PC-3 (cell line): ENCODE measurements at regions not wholly inside any gene's neighbourhood (a gene's known extent, or its start where the extent isn't known, plus 50 kb on each side); places are given as distances from the start of the nearest gene placed in this dataset.

Experiments
- ATAC-seq: fragments of 200-7000 bp; cut with Tn5 transposase; 2 replicates; pipeline ENCODE4 v1.9.1; 2020; ENCODE audit warnings: mild to moderate bottlenecking, moderate library complexity
- BruUV-seq: library from RNA; stranded (reverse); fragments of 400-500 nt; replicated peaks from 2 replicates; lab custom pipeline; 2021; lab: Mats Ljungman, UMichigan
- CTCF ChIA-PET: fragments of 300-600 bp; sonication (Branson Sonifier 250); formaldehyde crosslinking; loops from one replicate; lab custom pipeline; 2022; ENCODE audit warnings: antibody characterized with exemption; lab: Charles Lee
- POLR2A ChIA-PET: fragments of 300-600 bp; sonication (Branson Sonifier 250); formaldehyde crosslinking; loops from one replicate; lab custom pipeline; 2022; ENCODE audit warnings: antibody characterized with exemption; ENCODE audit not compliant: unreplicated experiment; lab: Charles Lee
- DNase-seq: peaks from one replicate; pipeline ENCODE4 v3.0.0-alpha.2; 2015
- H2AFZ ChIP-seq: fragments of 300-600 bp; sonication (generic); 2 replicates; pipeline ENCODE4 v1.6.0; 2016; ENCODE audit warnings: antibody characterized with exemption, low read length
- H3F3A ChIP-seq: fragments of 300-600 bp; sonication (generic); one replicate; pipeline ENCODE4 v1.6.0; 2017; ENCODE audit warnings: antibody characterized with exemption, low read length, control low read depth, mild to moderate bottlenecking; ENCODE audit not compliant: unreplicated experiment
- H3K27ac ChIP-seq: fragments of 300-600 bp; sonication (generic); 2 replicates; pipeline ENCODE4 v1.5.1; 2016; ENCODE audit warnings: mild to moderate bottlenecking, low read length
- H3K27me3 ChIP-seq: fragments of 300-600 bp; sonication (generic); 2 replicates; pipeline ENCODE4 v1.6.1; 2016; ENCODE audit warnings: low read length, mixed read lengths
- H3K36me3 ChIP-seq: fragments of 300-600 bp; sonication (generic); 2 replicates; pipeline ENCODE4 v1.6.1; 2016; ENCODE audit warnings: low read depth, mixed run types, low read length, mixed read lengths
- H3K4me1 ChIP-seq: fragments of 300-600 bp; sonication (generic); 2 replicates; pipeline ENCODE4 v1.5.1; 2016; ENCODE audit warnings: low read length; ENCODE audit not compliant: insufficient read depth
- H3K4me2 ChIP-seq: fragments of 300-600 bp; sonication (generic); 2 replicates; pipeline ENCODE4 v1.6.0; 2016; ENCODE audit warnings: low read length
- H3K4me3 ChIP-seq: fragments of 300-600 bp; sonication (generic); 2 replicates; pipeline ENCODE4 v1.5.1; 2016; ENCODE audit warnings: mild to moderate bottlenecking, low read length, mixed read lengths
- H3K79me2 ChIP-seq: fragments of 300-600 bp; sonication (generic); 2 replicates; pipeline ENCODE4 v1.6.1; 2017; ENCODE audit warnings: low read length, mixed read lengths
- H3K9ac ChIP-seq: fragments of 300-600 bp; sonication (generic); 2 replicates; pipeline ENCODE4 v1.6.0; 2016; ENCODE audit warnings: mild to moderate bottlenecking, low read length
- H3K9me2 ChIP-seq: fragments of 300-600 bp; sonication (generic); replicated peaks from 2 replicates; pipeline ENCODE4 v1.6.1; 2016; ENCODE audit warnings: mixed run types, low read length, mixed read lengths
- H3K9me3 ChIP-seq: fragments of 300-600 bp; sonication (generic); 2 replicates; pipeline ENCODE4 v1.6.1; 2016; ENCODE audit warnings: low read length, mixed read lengths
- H4K20me1 ChIP-seq: fragments of 300-600 bp; sonication (generic); 2 replicates; pipeline ENCODE4 v1.6.1; 2016; ENCODE audit warnings: low read length, mixed read lengths
- CTCF ChIP-seq: fragments of 300-600 bp; sonication (generic); conservative IDR thresholded peaks from 2 replicates; pipeline ENCODE4 v1.5.1; 2017; ENCODE audit warnings: antibody characterized with exemption, low read depth, mild to moderate bottlenecking, low read length
- EZH2 ChIP-seq: fragments of 300-600 bp; sonication (generic); IDR thresholded peaks from one replicate; pipeline ENCODE4 v1.6.1; 2017; ENCODE audit warnings: antibody characterized with exemption, mild to moderate bottlenecking, low read length; ENCODE audit not compliant: unreplicated experiment
- EZH2phosphoT487 ChIP-seq: fragments of 300-600 bp; sonication (generic); IDR thresholded peaks from 2 replicates; pipeline ENCODE4 v1.6.1; 2018; ENCODE audit warnings: mild to moderate bottlenecking, antibody characterized with exemption, low read length, borderline replicate concordance
- intact Hi-C: fragments of 100-400 bp; cut with micrococcal nuclease; formaldehyde crosslinking; loops from 2 replicates; pipeline ENCODE4 v1.9.0; 2023

- no peak overlapping the region for H3K27ac ChIP-seq
- DNase-seq = no peak
- H3K4me1 ChIP-seq = no peaks in the 10 kb centered on the region
- no TSS peak for BruUV-seq
- no peaks in the 10 kb centered on the region for H3F3A ChIP-seq
- no peaks in the 10 kb centered on the region for H3K36me3 ChIP-seq
- CTCF ChIA-PET = no interaction called here
- H2AFZ ChIP-seq = no peak overlapping the region
- no peak for ATAC-seq
- no peak overlapping the region for H3K4me3 ChIP-seq
- H3K79me2 ChIP-seq = no peaks in the 10 kb centered on the region
- no peaks in the 10 kb centered on the region for H3K27me3 ChIP-seq
- no peak overlapping the region for H3K4me2 ChIP-seq
- H3K9me2 ChIP-seq = no peaks in the 10 kb centered on the region
- H3K9ac ChIP-seq = no peak overlapping the region
- no peak for TF ChIP-seq EZH2
- TF ChIP-seq EZH2phosphoT487 = no peak
- no peak for TF ChIP-seq CTCF
- intact Hi-C loops = no loop called here
- no peaks in the 10 kb centered on the region for H4K20me1 ChIP-seq
- H3K9me3 ChIP-seq = no peaks in the 10 kb centered on the region
- POLR2A ChIA-PET = no interaction called here
Measured at GRCh38 chr5:8445139-8445538, 576.2 kb downstream of the MTRR start.

- Histone ChIP-seq H3K9me2 (no peaks in the 10 kb centered on the region), H3K4me1 (no peaks in the 10 kb centered on the region), H3K27me3 (no peaks in the 10 kb centered on the region), H3K4me3 (no peak overlapping the region), H3K4me2 (no peak overlapping the region), H3K9ac (no peak overlapping the region), H3K9me3 (no peaks in the 10 kb centered on the region), H3K36me3 (no peaks in the 10 kb centered on the region), H4K20me1 (no peaks in the 10 kb centered on the region), H3K79me2 (no peaks in the 10 kb centered on the region), H3F3A (no peaks in the 10 kb centered on the region), H2AFZ (no peak overlapping the region), H3K27ac (no peak overlapping the region)
- ChIA-PET CTCF (no interaction called here), POLR2A (no interaction called here)
- TF ChIP-seq EZH2 (no peak), EZH2phosphoT487 (no peak), CTCF (no peak)
- ATAC-seq (no peak), DNase-seq (no peak)
- BruUV-seq = no TSS peak
- intact Hi-C loops = no loop called here
Measured at GRCh38 chr5:8446179-8446578, 577.2 kb downstream of the MTRR start.

GRCh38 chr5:8456846-8457186 lies 587.9 kb downstream of the MTRR start:
- Histone ChIP-seq H3K9me3 (no peaks in the 10 kb centered on the region), H4K20me1 (no peaks in the 10 kb centered on the region), H3K4me3 (no peak overlapping the region), H3K4me2 (no peak overlapping the region), H3K27me3 (no peaks in the 10 kb centered on the region), H3K36me3 (no peaks in the 10 kb centered on the region), H3F3A (no peaks in the 10 kb centered on the region), H3K9me2 (no peaks in the 10 kb centered on the region), H3K4me1 (peaks cover 2% of the 10 kb centered on the region; the same call in 1 of the 2 replicates), H3K9ac (no peak overlapping the region), H3K79me2 (no peaks in the 10 kb centered on the region), H2AFZ (no peak overlapping the region), H3K27ac (no peak overlapping the region)
- intact Hi-C loops = no loop called here
- ChIA-PET POLR2A (no interaction called here), CTCF (no interaction called here)
- DNase-seq (no peak), ATAC-seq (no peak)
- TF ChIP-seq EZH2phosphoT487 (no peak), EZH2 (no peak), CTCF (no peak)
- no TSS peak for BruUV-seq
